Body of pancreas (tissue), 4 donors: ENCODE measurements at regions not wholly inside any gene's neighbourhood (a gene's known extent, or its start where the extent isn't known, plus 50 kb on each side); places are given as distances from the start of the nearest gene placed in this dataset.
"Not testable (repeated sequence)": the region's sequence is repeated elsewhere in the genome, so short reads cannot be mapped to it uniquely, and the experiment has no call there.

Experiments
- ATAC-seq: fragments of 150-250 bp; one replicate; pipeline ENCODE4 v1.9.1; 2016
- DNase-seq, 4 donors: peaks; one replicate each; pipeline ENCODE4 v3.0.0-alpha.2; 2019
- H3K27ac ChIP-seq, 4 donors: fragments of 200-600 bp; sonication (generic); 1 replicate in 3 of 4; 2 replicates in 1 of 4; pipeline versions ENCODE4 v1.5.1 to v1.6.1; 2016 to 2019; ENCODE audit warnings: mild to moderate bottlenecking in 1 of 4, mixed read lengths in 1 of 4, moderate library complexity in 1 of 4
- H3K27me3 ChIP-seq, 2 donors: fragments of 200-600 bp; sonication (generic); one replicate each; pipeline ENCODE4 v1.6.0; 2016; ENCODE audit warnings: mild to moderate bottlenecking in 1 of 2
- H3K36me3 ChIP-seq, 2 donors: fragments of 200-600 bp; sonication (generic); replicated peaks in 1 of 2; 2 replicates each; pipeline ENCODE4 v1.5.1; 2016; ENCODE audit warnings: low read depth in 2 of 2; ENCODE audit not compliant: insufficient read depth in 1 of 2
- H3K4me1 ChIP-seq: fragments of 200-600 bp; sonication (generic); one replicate; pipeline ENCODE4 v1.6.0; 2016
- H3K4me3 ChIP-seq, 2 donors: fragments of 200-600 bp; sonication (generic); 1 replicate in 1 of 2; 2 replicates in 1 of 2; pipeline ENCODE4 v1.5.1; 2016 to 2019
- H3K9me3 ChIP-seq, 3 donors: fragments of 200-600 bp; sonication (generic); 1 replicate in 2 of 3; 2 replicates in 1 of 3; pipeline ENCODE4 v1.5.1; 2016
- CTCF ChIP-seq, 7 experiments: fragments of 450-650 bp in 4 of 7; fragments of 200-600 bp in 3 of 7; sonication (generic) in 3 of 7; IDR thresholded peaks; one replicate each; pipeline ENCODE4 v1.5.1; 2016 to 2019; ENCODE audit warnings: antibody characterized with exemption in 7 of 7
- POLR2A ChIP-seq, 3 donors: fragments of 450-650 bp; IDR thresholded peaks; one replicate each; pipeline ENCODE4 v1.6.1; 2016; ENCODE audit warnings: antibody characterized with exemption in 3 of 3, mild to moderate bottlenecking in 2 of 3
- WGBS, 2 donors: methylation state at CpG; one replicate each; pipeline ENCODE4 v1.1.5; 2017; 5-methylcytosine and 5-hydroxymethylcytosine counted together
- intact Hi-C: fragments of 100-400 bp; cut with DNase I; formaldehyde crosslinking; loops from one replicate; pipeline ENCODE4 v1.15.1; 2023

- intact Hi-C loops, result no loop called here
- Histone ChIP-seq H3K4me3 (no peak overlapping the region), H3K27me3 (no peaks in the 10 kb centered on the region), H3K27ac (no peak overlapping the region), H3K9me3 (no peaks in the 10 kb centered on the region), H3K36me3 (no peaks in the 10 kb centered on the region), H3K4me1 (no peaks in the 10 kb centered on the region)
- DNase-seq (no peak), ATAC-seq (no peak)
- TF ChIP-seq CTCF (IDR thresholded peaks at IDR 0.05) (no peak), POLR2A (IDR thresholded peaks at IDR 0.05) (no peak)
Measured at GRCh38 chr3:6022621-6023020, 835.1 kb downstream of the EDEM1 start.

- TF ChIP-seq CTCF (IDR thresholded peaks at IDR 0.05) (no peak), POLR2A (IDR thresholded peaks at IDR 0.05) (no peak)
- H3K4me1 ChIP-seq, result no peaks in the 10 kb centered on the region
- ATAC-seq (no peak), DNase-seq (no peak)
- H3K27ac ChIP-seq, result no peak overlapping the region
- H3K36me3 ChIP-seq, result no peaks in the 10 kb centered on the region
- intact Hi-C loops, result no loop called here
- 88 to 90% methylated on average over 1 of the region's 1 CpG for WGBS, 2 donors
- H3K27me3 ChIP-seq, result no peaks in the 10 kb centered on the region
- H3K4me3 ChIP-seq, result no peak overlapping the region
- H3K9me3 ChIP-seq, result no peaks in the 10 kb centered on the region
Measured at GRCh38 chr3:6025032-6025431, 835.9 kb upstream of the GRM7 start.

GRCh38 chr3:6030648-6031047, 830.3 kb upstream of the GRM7 start:
- ATAC-seq, intact Hi-C loops: not testable (repeated sequence)

GRCh38 chr3:6035626-6036025, 825.3 kb upstream of the GRM7 start:
- H3K9me3 ChIP-seq, result no peaks in the 10 kb centered on the region
- no peak for ATAC-seq
- intact Hi-C loops, result no loop called here
- H3K4me3 ChIP-seq, result no peak overlapping the region
- no peak overlapping the region for H3K27ac ChIP-seq
- H3K36me3 ChIP-seq, result no peaks in the 10 kb centered on the region
- no peaks in the 10 kb centered on the region for H3K27me3 ChIP-seq
- TF ChIP-seq CTCF (IDR thresholded peaks at IDR 0.05) (no peak), POLR2A (IDR thresholded peaks at IDR 0.05) (no peak)
- no peak for DNase-seq
- H3K4me1 ChIP-seq, result no peaks in the 10 kb centered on the region
- 84 to 96% methylated on average over 4 to 6 of the region's 6 CpGs for WGBS, 2 donors

More at GRCh38 chr3:6030648-6031047, 830.3 kb upstream of the GRM7 start:
- H3K36me3 ChIP-seq, H3K27me3 ChIP-seq, DNase-seq, H3K27ac ChIP-seq, H3K4me1 ChIP-seq, H3K9me3 ChIP-seq, H3K4me3 ChIP-seq: not testable (repeated sequence)
- 63 to 72% methylated on average over 4 of the region's 4 CpGs for WGBS, 2 donors

GRCh38 chr3:6039971-6040370, 820.9 kb upstream of the GRM7 start:
- no peak for DNase-seq
- Histone ChIP-seq H3K27ac (no peak overlapping the region), H3K36me3 (no peaks in the 10 kb centered on the region), H3K27me3 (no peaks in the 10 kb centered on the region), H3K9me3 (no peaks in the 10 kb centered on the region), H3K4me3 (no peak overlapping the region), H3K4me1 (no peaks in the 10 kb centered on the region)
- WGBS, 2 donors, result 90 to 91% methylated on average over 3 of the region's 3 CpGs
- intact Hi-C loops, result no loop called here
- no peak for ATAC-seq
- no peak for TF ChIP-seq POLR2A (IDR thresholded peaks at IDR 0.05)
- TF ChIP-seq CTCF (IDR thresholded peaks at IDR 0.05), result no peak
